ENCODE measurements at regions not wholly inside any gene's neighbourhood (a gene's known extent, or its start where the extent isn't known, plus 50 kb on each side); places are given as distances from the start of the nearest gene placed in this dataset.

GRCh38 chr22:47295982-47296381 lies 533.5 kb downstream of the TBC1D22A start (continued):
- TF ChIP-seq, protein P1, sequence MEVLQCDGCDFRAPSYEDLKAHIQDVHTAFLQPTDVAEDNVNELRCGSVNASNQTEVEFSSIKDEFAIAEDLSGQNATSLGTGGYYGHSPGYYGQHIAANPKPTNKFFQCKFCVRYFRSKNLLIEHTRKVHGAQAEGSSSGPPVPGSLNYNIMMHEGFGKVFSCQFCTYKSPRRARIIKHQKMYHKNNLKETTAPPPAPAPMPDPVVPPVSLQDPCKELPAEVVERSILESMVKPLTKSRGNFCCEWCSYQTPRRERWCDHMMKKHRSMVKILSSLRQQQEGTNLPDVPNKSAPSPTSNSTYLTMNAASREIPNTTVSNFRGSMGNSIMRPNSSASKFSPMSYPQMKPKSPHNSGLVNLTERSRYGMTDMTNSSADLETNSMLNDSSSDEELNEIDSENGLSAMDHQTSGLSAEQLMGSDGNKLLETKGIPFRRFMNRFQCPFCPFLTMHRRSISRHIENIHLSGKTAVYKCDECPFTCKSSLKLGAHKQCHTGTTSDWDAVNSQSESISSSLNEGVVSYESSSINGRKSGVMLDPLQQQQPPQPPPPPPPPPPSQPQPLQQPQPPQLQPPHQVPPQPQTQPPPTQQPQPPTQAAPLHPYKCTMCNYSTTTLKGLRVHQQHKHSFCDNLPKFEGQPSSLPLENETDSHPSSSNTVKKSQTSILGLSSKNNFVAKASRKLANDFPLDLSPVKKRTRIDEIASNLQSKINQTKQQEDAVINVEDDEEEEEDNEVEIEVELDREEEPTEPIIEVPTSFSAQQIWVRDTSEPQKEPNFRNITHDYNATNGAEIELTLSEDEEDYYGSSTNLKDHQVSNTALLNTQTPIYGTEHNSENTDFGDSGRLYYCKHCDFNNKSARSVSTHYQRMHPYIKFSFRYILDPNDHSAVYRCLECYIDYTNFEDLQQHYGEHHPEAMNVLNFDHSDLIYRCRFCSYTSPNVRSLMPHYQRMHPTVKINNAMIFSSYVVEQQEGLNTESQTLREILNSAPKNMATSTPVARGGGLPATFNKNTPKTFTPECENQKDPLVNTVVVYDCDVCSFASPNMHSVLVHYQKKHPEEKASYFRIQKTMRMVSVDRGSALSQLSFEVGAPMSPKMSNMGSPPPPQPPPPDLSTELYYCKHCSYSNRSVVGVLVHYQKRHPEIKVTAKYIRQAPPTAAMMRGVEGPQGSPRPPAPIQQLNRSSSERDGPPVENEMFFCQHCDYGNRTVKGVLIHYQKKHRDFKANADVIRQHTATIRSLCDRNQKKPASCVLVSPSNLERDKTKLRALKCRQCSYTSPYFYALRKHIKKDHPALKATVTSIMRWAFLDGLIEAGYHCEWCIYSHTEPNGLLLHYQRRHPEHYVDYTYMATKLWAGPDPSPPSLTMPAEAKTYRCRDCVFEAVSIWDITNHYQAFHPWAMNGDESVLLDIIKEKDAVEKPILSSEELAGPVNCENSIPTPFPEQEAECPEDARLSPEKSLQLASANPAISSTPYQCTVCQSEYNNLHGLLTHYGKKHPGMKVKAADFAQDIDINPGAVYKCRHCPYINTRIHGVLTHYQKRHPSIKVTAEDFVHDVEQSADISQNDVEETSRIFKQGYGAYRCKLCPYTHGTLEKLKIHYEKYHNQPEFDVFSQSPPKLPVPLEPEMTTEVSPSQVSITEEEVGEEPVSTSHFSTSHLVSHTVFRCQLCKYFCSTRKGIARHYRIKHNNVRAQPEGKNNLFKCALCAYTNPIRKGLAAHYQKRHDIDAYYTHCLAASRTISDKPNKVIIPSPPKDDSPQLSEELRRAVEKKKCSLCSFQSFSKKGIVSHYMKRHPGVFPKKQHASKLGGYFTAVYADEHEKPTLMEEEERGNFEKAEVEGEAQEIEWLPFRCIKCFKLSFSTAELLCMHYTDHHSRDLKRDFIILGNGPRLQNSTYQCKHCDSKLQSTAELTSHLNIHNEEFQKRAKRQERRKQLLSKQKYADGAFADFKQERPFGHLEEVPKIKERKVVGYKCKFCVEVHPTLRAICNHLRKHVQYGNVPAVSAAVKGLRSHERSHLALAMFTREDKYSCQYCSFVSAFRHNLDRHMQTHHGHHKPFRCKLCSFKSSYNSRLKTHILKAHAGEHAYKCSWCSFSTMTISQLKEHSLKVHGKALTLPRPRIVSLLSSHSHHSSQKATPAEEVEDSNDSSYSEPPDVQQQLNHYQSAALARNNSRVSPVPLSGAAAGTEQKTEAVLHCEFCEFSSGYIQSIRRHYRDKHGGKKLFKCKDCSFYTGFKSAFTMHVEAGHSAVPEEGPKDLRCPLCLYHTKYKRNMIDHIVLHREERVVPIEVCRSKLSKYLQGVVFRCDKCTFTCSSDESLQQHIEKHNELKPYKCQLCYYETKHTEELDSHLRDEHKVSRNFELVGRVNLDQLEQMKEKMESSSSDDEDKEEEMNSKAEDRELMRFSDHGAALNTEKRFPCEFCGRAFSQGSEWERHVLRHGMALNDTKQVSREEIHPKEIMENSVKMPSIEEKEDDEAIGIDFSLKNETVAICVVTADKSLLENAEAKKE (CRISPR knock-in tag; IDR thresholded peaks at IDR 0.05), result no peak
- TF ChIP-seq POLR2AphosphoS5 (IDR thresholded peaks at IDR 0.05; ENCODE audit: low read depth) (no peak), ZNF331 (CRISPR knock-in tag; IDR thresholded peaks at IDR 0.05; ENCODE audit: low read depth) (no peak)

GRCh38 chr22:47295226-47295901 lies 532.9 kb downstream of the TBC1D22A start:
- no peak overlapping the region for H2AFZ ChIP-seq
- peaks cover 99% of the 10 kb centered on the region; the same call in 2 of the 3 replicates for H3K9me3 Mint-ChIP-seq
- no peaks in the 10 kb centered on the region for H3K4me1 ChIP-seq (ENCODE audit: insufficient read depth)
- H3K4me3 ChIP-seq, result no peak overlapping the region
- H3K36me3 Mint-ChIP-seq (ENCODE audit: low read depth), result peaks cover 68% of the 10 kb centered on the region
- H3K27ac ChIP-seq (ENCODE audit: low read depth), result no peak overlapping the region
- H3K4me2 ChIP-seq, result no peak overlapping the region
- H3K27ac Mint-ChIP-seq, result no peak overlapping the region
- no peak for TF ChIP-seq CREB1 (CRISPR knock-in tag; IDR thresholded peaks at IDR 0.05; ENCODE audit: low read depth)
- TF ChIP-seq NANOG (IDR thresholded peaks at IDR 0.05; ENCODE audit: borderline replicate concordance), result no peak
- TF ChIP-seq, protein P2, sequence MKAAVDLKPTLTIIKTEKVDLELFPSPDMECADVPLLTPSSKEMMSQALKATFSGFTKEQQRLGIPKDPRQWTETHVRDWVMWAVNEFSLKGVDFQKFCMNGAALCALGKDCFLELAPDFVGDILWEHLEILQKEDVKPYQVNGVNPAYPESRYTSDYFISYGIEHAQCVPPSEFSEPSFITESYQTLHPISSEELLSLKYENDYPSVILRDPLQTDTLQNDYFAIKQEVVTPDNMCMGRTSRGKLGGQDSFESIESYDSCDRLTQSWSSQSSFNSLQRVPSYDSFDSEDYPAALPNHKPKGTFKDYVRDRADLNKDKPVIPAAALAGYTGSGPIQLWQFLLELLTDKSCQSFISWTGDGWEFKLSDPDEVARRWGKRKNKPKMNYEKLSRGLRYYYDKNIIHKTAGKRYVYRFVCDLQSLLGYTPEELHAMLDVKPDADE (IDR thresholded peaks at IDR 0.05), result no peak
- TF ChIP-seq ZNF114 (CRISPR knock-in tag; IDR thresholded peaks at IDR 0.05), result no peak
- TF ChIP-seq, protein P3, sequence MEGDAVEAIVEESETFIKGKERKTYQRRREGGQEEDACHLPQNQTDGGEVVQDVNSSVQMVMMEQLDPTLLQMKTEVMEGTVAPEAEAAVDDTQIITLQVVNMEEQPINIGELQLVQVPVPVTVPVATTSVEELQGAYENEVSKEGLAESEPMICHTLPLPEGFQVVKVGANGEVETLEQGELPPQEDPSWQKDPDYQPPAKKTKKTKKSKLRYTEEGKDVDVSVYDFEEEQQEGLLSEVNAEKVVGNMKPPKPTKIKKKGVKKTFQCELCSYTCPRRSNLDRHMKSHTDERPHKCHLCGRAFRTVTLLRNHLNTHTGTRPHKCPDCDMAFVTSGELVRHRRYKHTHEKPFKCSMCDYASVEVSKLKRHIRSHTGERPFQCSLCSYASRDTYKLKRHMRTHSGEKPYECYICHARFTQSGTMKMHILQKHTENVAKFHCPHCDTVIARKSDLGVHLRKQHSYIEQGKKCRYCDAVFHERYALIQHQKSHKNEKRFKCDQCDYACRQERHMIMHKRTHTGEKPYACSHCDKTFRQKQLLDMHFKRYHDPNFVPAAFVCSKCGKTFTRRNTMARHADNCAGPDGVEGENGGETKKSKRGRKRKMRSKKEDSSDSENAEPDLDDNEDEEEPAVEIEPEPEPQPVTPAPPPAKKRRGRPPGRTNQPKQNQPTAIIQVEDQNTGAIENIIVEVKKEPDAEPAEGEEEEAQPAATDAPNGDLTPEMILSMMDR (conservative IDR thresholded peaks at IDR 0.05; ENCODE audit: low read depth in 2 of 2), result no peak
- TF ChIP-seq ZNF331 (CRISPR knock-in tag; IDR thresholded peaks at IDR 0.05; ENCODE audit: low read depth), result no peak
- no peak for TF ChIP-seq REST (IDR thresholded peaks at IDR 0.05; ENCODE audit: unreplicated experiment)
- no peak for TF ChIP-seq JUNB (IDR thresholded peaks at IDR 0.05; ENCODE audit: unreplicated experiment)
- TF ChIP-seq EZH2phosphoT487 (IDR thresholded peaks at IDR 0.05; ENCODE audit: unreplicated experiment), result no peak
- no peak for TF ChIP-seq STAT1 (IDR thresholded peaks at IDR 0.05; ENCODE audit: unreplicated experiment)
- no peak for TF ChIP-seq POLR2AphosphoS5 (IDR thresholded peaks at IDR 0.05; ENCODE audit: low read depth)
- H3F3A ChIP-seq (replicated peaks; ENCODE audit: low read depth), result no peaks in the 10 kb centered on the region
- no peak for ATAC-seq
- H3K79me2 ChIP-seq (replicated peaks; ENCODE audit: insufficient read depth), result no peaks in the 10 kb centered on the region
- peaks cover 8% of the 10 kb centered on the region for H3K27me3 Mint-ChIP-seq (ENCODE audit: insufficient read depth, low read depth, poor library complexity)
- no peaks in the 10 kb centered on the region for H4K20me1 ChIP-seq (replicated peaks; ENCODE audit: insufficient read depth)
- H3K36me3 ChIP-seq (ENCODE audit: insufficient read depth), result no peaks in the 10 kb centered on the region
- H3K4me1 Mint-ChIP-seq, result no peaks in the 10 kb centered on the region
- no peak overlapping the region for H3K4me3 Mint-ChIP-seq
- no peaks in the 10 kb centered on the region for H3K9me2 ChIP-seq (ENCODE audit: insufficient read depth)
- H3K27me3 ChIP-seq (ENCODE audit: insufficient read depth), result no peaks in the 10 kb centered on the region
- DNase-seq (ENCODE audit: low spot score), result no peak

Data from GM23338 (cell line).